ENCODE measurements at regions not wholly inside any gene's neighbourhood (a gene's known extent, or its start where the extent isn't known, plus 50 kb on each side); places are given as distances from the start of the nearest gene placed in this dataset.

DNA sequence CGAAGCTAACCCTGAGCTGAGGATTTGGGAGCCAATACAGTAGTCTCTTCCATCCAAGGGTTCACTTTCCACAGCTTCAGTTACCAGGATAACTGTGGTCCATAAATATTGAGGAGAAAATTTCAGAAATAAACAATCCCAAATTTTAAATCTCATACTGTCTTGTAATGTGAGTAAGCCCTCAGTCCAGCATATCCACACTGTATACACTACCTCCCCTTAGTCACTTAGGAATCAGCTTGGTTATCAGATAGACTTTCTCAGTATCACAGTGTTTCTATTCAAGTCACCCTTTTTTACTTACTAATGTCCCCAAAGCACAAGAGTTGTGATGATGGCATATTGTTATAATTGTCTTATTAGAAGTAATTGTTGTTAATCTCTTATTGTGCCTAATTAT lies 102.3 kb upstream of the GNG12 start:
- Histone ChIP-seq H3K27ac (no peak overlapping the region), H3K4me3 (no peak overlapping the region), H3K9me3 (ENCODE audit: low read depth) (no peaks in the 10 kb centered on the region), H3K4me1 (ENCODE audit: low read depth) (peaks cover 18% of the 10 kb centered on the region), H3K36me3 (no peaks in the 10 kb centered on the region), H3K27me3 (no peaks in the 10 kb centered on the region)
- no peak for DNase-seq (ENCODE audit: low read depth in 1 of 2, low spot score in 1 of 2)
- TF ChIP-seq, protein P1, sequence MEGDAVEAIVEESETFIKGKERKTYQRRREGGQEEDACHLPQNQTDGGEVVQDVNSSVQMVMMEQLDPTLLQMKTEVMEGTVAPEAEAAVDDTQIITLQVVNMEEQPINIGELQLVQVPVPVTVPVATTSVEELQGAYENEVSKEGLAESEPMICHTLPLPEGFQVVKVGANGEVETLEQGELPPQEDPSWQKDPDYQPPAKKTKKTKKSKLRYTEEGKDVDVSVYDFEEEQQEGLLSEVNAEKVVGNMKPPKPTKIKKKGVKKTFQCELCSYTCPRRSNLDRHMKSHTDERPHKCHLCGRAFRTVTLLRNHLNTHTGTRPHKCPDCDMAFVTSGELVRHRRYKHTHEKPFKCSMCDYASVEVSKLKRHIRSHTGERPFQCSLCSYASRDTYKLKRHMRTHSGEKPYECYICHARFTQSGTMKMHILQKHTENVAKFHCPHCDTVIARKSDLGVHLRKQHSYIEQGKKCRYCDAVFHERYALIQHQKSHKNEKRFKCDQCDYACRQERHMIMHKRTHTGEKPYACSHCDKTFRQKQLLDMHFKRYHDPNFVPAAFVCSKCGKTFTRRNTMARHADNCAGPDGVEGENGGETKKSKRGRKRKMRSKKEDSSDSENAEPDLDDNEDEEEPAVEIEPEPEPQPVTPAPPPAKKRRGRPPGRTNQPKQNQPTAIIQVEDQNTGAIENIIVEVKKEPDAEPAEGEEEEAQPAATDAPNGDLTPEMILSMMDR (IDR thresholded peaks at IDR 0.05; ENCODE audit: low read depth, low read length): no peak

DNA sequence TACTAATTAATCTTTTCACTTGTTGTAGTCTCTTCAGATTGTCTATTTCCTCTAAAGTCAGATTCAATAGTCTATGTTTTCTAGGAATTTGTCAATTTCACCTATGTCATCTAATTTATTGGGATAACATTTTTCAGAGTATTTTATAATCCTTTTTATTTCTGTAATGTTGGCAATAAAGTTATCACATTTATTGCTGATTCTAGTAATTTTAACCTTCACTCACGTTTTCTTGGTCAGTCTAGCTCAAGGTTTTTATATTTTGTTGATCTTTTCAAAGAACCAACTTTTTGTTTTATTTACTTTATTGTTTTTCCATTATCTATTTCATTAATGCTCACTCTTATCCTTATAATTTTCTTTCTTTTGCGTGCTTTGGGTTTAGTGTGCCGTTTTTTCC lies 97.9 kb upstream of the GNG12 start:
- Histone ChIP-seq H3K27ac (no peak overlapping the region), H3K4me1 (ENCODE audit: low read depth) (peaks cover 7% of the 10 kb centered on the region), H3K27me3 (no peaks in the 10 kb centered on the region), H3K4me3 (no peak overlapping the region), H3K9me3 (ENCODE audit: low read depth) (no peaks in the 10 kb centered on the region), H3K36me3 (no peaks in the 10 kb centered on the region)
- DNase-seq (ENCODE audit: low read depth in 1 of 2, low spot score in 1 of 2): no peak
- TF ChIP-seq, protein P1 (IDR thresholded peaks at IDR 0.05; ENCODE audit: low read depth, low read length): no peak

DNA sequence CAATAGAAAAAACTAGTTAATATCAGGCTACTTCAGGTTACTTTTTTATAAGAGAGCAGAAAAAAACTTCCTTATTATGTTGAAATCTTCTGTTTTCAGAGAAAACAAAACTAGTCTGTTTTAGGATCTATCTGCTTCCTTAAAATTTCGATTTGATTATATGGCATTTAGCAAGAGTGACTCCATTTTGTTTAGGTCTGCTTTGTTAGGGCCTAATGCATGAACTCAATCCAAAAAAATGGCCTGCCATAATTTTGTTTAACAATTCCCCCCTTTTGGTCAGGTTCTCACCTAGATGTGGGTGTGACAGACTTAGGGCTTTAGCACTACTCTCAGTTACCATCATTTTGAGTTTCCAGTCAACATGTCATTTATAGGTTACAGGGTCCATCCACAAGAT lies 89.8 kb upstream of the GNG12 start:
- no peak for DNase-seq (ENCODE audit: low read depth in 1 of 2, low spot score in 1 of 2)
- Histone ChIP-seq H3K9me3 (ENCODE audit: low read depth) (no peaks in the 10 kb centered on the region), H3K27me3 (no peaks in the 10 kb centered on the region), H3K27ac (no peak overlapping the region), H3K36me3 (no peaks in the 10 kb centered on the region), H3K4me3 (no peak overlapping the region), H3K4me1 (ENCODE audit: low read depth) (peaks cover 32% of the 10 kb centered on the region)
- TF ChIP-seq, protein P1 (IDR thresholded peaks at IDR 0.05; ENCODE audit: low read depth, low read length): no peak

DNA sequence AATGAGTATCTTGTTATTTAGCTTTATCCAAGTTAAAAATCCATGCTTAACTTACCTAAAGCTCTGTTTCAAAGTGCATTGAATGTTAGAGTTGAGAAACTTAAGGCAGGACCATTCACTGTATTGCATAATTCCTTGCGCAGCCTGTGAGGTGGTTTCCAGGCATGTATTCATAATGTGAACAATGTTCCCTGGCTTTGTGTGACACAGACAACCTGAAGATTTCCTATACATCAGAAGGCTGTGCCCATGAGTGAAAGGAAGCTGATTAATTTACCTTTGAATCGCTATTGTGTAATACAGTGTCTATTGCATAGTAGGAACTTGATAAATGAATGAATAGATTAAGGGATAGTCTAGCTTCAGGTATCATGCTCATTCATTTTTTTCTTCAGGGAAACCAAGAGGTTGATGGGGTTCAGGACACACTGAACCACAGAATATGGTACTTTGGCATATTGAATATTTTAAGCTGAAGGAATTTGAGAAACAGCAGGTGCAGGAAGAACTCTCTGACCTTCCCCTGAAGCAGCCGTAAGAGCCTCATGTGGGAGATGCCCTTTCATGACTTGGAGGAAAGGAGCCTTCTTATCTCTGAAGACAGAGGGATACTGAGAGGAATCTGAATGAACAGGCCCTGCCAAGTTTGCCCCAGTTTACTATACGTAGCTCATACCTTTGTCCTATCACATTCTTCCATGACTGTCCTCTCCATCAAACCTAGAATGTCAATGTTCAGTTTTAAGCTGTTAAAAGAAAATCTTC lies 88.6 kb upstream of the GNG12 start:
- Histone ChIP-seq H3K36me3 (no peaks in the 10 kb centered on the region), H3K4me3 (no peak overlapping the region), H3K4me1 (ENCODE audit: low read depth) (peaks cover 30% of the 10 kb centered on the region), H3K27me3 (no peaks in the 10 kb centered on the region), H3K27ac (no peak overlapping the region), H3K9me3 (ENCODE audit: low read depth) (no peaks in the 10 kb centered on the region)
- peak in 1 of 2 donors; percentile 53 for DNase-seq (ENCODE audit: low read depth in 1 of 2, low spot score in 1 of 2)
- TF ChIP-seq, protein P1 (IDR thresholded peaks at IDR 0.05; ENCODE audit: low read depth, low read length): no peak

DNA sequence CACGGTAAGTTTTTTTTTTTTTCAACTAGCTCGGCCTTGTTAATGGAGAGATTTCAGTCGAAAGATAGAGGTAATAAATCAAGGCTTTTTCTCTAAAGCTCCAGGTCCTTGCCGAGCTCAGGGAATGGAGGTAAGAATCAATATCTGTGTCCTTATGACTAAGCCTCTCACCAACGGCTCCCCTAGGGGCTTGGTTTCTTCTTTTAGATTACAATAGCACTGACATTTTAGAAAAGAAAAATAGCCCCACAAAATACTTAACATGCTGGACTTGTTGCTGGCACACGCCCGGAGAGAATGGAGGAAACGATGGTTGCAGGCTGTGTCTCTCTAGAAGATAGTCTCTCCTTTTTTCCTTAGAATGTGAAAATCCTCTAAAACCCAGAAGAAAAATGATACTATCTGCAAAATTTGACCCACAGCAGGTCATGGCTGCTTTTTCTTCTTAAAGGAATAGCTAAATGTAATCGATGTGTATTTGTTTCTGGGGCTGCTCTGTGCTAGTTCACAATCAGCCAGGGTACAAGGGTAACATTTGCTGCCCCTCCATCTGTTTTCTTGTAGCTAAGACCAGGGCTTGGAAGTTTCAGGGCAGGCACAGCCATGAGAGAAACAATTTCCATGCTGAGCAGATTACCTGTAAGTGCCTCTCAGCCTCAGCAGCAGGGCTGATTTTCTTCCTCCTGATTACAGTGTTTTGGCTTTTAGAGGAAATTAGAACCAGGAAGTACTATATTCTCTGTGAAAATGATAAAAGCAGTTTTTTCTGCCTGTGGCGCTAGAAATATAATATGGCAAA lies 86.2 kb upstream of the GNG12 start:
- peak in 1 of 2 donors; percentile 36 for DNase-seq (ENCODE audit: low read depth in 1 of 2, low spot score in 1 of 2)
- Histone ChIP-seq H3K36me3 (no peaks in the 10 kb centered on the region), H3K4me1 (ENCODE audit: low read depth) (peaks cover 24% of the 10 kb centered on the region), H3K27me3 (no peaks in the 10 kb centered on the region), H3K27ac (peak overlapping the region; percentile 44), H3K9me3 (ENCODE audit: low read depth) (no peaks in the 10 kb centered on the region), H3K4me3 (no peak overlapping the region)
- TF ChIP-seq, protein P1 (IDR thresholded peaks at IDR 0.05; ENCODE audit: low read depth, low read length): no peak

All from cardiac muscle cell (in vitro differentiated cells and primary cell).